Endodermal cell (in vitro differentiated cells): ENCODE measurements at regions not wholly inside any gene's neighbourhood (a gene's known extent, or its start where the extent isn't known, plus 50 kb on each side); places are given as distances from the start of the nearest gene placed in this dataset.

Experiments
- DNase-seq: peaks from one replicate; pipeline ENCODE4 v3.0.0-alpha.2; 2017
- H3K27ac ChIP-seq: 2 replicates; pipeline ENCODE4 v1.5.1; 2013; ENCODE audit warnings: mild to moderate bottlenecking, low read depth, low read length, moderate library complexity
- H3K27me3 ChIP-seq: 2 replicates; pipeline ENCODE4 v1.6.1; 2013; ENCODE audit warnings: mild to moderate bottlenecking, low read length, moderate library complexity; ENCODE audit not compliant: insufficient read depth, control insufficient read depth, poor library complexity, severe bottlenecking
- H3K36me3 ChIP-seq: 2 replicates; pipeline ENCODE4 v1.7.0; 2013; ENCODE audit warnings: mild to moderate bottlenecking, low read length, moderate library complexity; ENCODE audit not compliant: control insufficient read depth, insufficient read depth
- H3K4me1 ChIP-seq: one replicate; pipeline ENCODE4 v1.7.0; 2013; ENCODE audit warnings: low read length; ENCODE audit not compliant: control insufficient read depth, insufficient read depth
- H3K4me3 ChIP-seq: 2 replicates; pipeline ENCODE4 v1.5.1; 2013; ENCODE audit warnings: mild to moderate bottlenecking, low read length, moderate library complexity
- H3K9ac ChIP-seq: 2 replicates; pipeline ENCODE4 v1.6.1; 2013; ENCODE audit warnings: mild to moderate bottlenecking, low read length, moderate library complexity; ENCODE audit not compliant: poor library complexity, severe bottlenecking; ENCODE audit errors: extremely low read depth
- H3K9me3 ChIP-seq: 2 replicates; pipeline ENCODE4 v1.6.1; 2013; ENCODE audit warnings: mild to moderate bottlenecking, low read length, moderate library complexity; ENCODE audit not compliant: control insufficient read depth
- H3K27ac Mint-ChIP-seq: 2 replicates; pipeline ENCODE4 v1.8.0; 2020; ENCODE audit warnings: mixed read lengths
- H3K27me3 Mint-ChIP-seq: 2 replicates; pipeline ENCODE4 v1.8.0; 2021; ENCODE audit warnings: mild to moderate bottlenecking, mixed read lengths; ENCODE audit not compliant: insufficient read depth
- H3K36me3 Mint-ChIP-seq: 2 replicates; pipeline ENCODE4 v1.8.0; 2020; ENCODE audit warnings: low read depth, mixed read lengths
- H3K4me1 Mint-ChIP-seq: 2 replicates; pipeline ENCODE4 v1.8.0; 2020; ENCODE audit warnings: mixed read lengths
- H3K4me3 Mint-ChIP-seq: 2 replicates; pipeline ENCODE4 v1.8.0; 2020; ENCODE audit warnings: mild to moderate bottlenecking, moderate library complexity, mixed read lengths
- H3K9me3 Mint-ChIP-seq: 2 replicates; pipeline ENCODE4 v1.8.0; 2020; ENCODE audit warnings: mild to moderate bottlenecking, mixed read lengths
- WGBS, 2 experiments: methylation state at CpG; one replicate each; pipeline versions ENCODE4 v1.1.5 to v1.1.7; 2013; ENCODE audit warnings: missing lambda C conversion rate in 2 of 2, mixed read lengths in 1 of 2; ENCODE audit not compliant: insufficient coverage in 1 of 2, insufficient read length in 1 of 2; 5-methylcytosine and 5-hydroxymethylcytosine counted together
- TF ChIP-seq, protein P1 (sequence below): fragments of 200-600 bp; sonication (generic); conservative IDR thresholded peaks from 2 replicates; pipeline ENCODE4 v1.5.0; 2021; ENCODE audit warnings: antibody characterized with exemption, mild to moderate bottlenecking

- TF ChIP-seq, protein P1, sequence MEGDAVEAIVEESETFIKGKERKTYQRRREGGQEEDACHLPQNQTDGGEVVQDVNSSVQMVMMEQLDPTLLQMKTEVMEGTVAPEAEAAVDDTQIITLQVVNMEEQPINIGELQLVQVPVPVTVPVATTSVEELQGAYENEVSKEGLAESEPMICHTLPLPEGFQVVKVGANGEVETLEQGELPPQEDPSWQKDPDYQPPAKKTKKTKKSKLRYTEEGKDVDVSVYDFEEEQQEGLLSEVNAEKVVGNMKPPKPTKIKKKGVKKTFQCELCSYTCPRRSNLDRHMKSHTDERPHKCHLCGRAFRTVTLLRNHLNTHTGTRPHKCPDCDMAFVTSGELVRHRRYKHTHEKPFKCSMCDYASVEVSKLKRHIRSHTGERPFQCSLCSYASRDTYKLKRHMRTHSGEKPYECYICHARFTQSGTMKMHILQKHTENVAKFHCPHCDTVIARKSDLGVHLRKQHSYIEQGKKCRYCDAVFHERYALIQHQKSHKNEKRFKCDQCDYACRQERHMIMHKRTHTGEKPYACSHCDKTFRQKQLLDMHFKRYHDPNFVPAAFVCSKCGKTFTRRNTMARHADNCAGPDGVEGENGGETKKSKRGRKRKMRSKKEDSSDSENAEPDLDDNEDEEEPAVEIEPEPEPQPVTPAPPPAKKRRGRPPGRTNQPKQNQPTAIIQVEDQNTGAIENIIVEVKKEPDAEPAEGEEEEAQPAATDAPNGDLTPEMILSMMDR = no peak
- no peak overlapping the region for H3K27ac ChIP-seq
- peaks cover 4% of the 10 kb centered on the region for H3K4me1 ChIP-seq
- Mint-ChIP-seq H3K27ac (no peak overlapping the region), H3K27me3 (no peaks in the 10 kb centered on the region), H3K36me3 (no peaks in the 10 kb centered on the region), H3K4me3 (no peak overlapping the region), H3K9me3 (no peaks in the 10 kb centered on the region), H3K4me1 (peaks cover 12% of the 10 kb centered on the region)
- no peak overlapping the region for H3K4me3 ChIP-seq
- DNase-seq = no peak
- H3K27me3 ChIP-seq = no peaks in the 10 kb centered on the region
- no peaks in the 10 kb centered on the region for H3K9me3 ChIP-seq
- H3K36me3 ChIP-seq = no peaks in the 10 kb centered on the region
- no peak overlapping the region for H3K9ac ChIP-seq
- WGBS, 2 experiments = 75% methylated on average over 1 of the region's 1 CpG; no CpG with 5 or more reads in 1 of the 2 experiments
Measured at GRCh38 chr9:106072421-106072820, 378.1 kb downstream of the TMEM38B start.

DNA sequence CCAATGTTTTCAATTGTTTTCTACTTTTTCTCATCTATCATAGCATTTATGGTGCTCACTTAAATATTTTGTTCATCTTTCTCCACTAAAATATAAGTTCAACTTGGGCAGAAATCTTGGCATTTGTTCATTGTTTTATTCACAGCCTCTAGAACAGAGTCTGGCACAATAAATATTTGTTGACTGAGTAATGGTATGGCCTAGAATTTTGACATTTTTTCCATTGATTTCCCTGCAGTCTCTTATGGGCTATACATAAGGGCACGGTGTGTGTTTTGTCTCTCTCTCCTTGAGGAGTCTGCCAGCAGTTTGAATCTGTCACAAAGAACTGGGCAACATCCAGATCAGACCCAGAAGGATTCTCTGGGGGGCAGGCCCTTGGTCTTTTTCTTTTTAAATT lies 379.7 kb downstream of the TMEM38B start:
- H3K27me3 ChIP-seq = no peaks in the 10 kb centered on the region
- no peak overlapping the region for H3K4me3 ChIP-seq
- Mint-ChIP-seq H3K27me3 (no peaks in the 10 kb centered on the region), H3K4me3 (no peak overlapping the region), H3K36me3 (no peaks in the 10 kb centered on the region), H3K9me3 (no peaks in the 10 kb centered on the region), H3K4me1 (peaks cover 18% of the 10 kb centered on the region), H3K27ac (no peak overlapping the region)
- H3K9ac ChIP-seq = no peak overlapping the region
- no peaks in the 10 kb centered on the region for H3K36me3 ChIP-seq
- no peaks in the 10 kb centered on the region for H3K9me3 ChIP-seq
- no peak overlapping the region for H3K27ac ChIP-seq
- 88% methylated on average over 1 of the region's 1 CpG; no CpG with 5 or more reads in 1 of the 2 experiments for WGBS, 2 experiments
- H3K4me1 ChIP-seq = peaks cover under 1% of the 10 kb centered on the region
- DNase-seq = no peak
- TF ChIP-seq, protein P1 = no peak

DNA sequence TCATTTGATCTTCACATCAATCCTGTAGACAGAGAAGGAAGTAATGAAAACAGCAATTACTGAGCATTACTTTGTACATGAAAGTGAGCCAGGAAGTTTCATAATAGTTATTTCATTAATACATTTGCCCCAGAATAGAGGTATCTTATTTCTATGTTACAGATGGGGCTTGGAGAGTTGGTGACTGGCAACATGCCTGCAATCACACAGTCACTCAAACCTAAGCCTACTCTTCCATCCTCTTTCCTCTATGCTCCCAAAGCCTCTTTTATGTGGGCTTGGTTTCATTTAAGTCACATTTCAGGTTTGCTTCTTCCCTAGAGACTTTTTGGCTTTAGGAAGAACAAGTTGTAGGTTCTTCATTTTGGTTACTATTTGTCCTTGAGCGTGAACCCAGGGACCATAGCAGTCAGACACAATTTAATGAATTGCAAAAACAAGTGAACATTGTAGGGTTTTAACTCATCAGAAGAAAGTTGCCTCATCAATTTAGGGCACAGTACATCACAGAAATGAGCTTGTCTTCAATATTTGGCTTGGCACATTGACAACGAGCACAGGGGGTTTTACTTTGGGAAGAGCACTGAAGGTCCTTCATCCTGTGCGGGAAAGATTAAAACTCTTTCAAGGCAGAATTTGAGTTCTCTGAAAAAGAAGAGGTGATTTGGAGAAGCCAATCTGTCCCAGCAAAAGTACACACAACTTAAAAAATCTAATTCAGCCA lies 381.1 kb downstream of the TMEM38B start:
- 92 to 100% methylated on average over 2 to 3 of the region's 3 CpGs for WGBS, 2 experiments
- no peak for DNase-seq
- Mint-ChIP-seq H3K4me1 (peaks cover 7% of the 10 kb centered on the region), H3K27ac (no peak overlapping the region), H3K36me3 (no peaks in the 10 kb centered on the region), H3K4me3 (no peak overlapping the region), H3K27me3 (no peaks in the 10 kb centered on the region), H3K9me3 (no peaks in the 10 kb centered on the region)
- no peaks in the 10 kb centered on the region for H3K36me3 ChIP-seq
- H3K9me3 ChIP-seq = no peaks in the 10 kb centered on the region
- no peaks in the 10 kb centered on the region for H3K4me1 ChIP-seq
- H3K9ac ChIP-seq = no peak overlapping the region
- H3K27ac ChIP-seq = no peak overlapping the region
- H3K4me3 ChIP-seq = no peak overlapping the region
- TF ChIP-seq, protein P1 = no peak
- no peaks in the 10 kb centered on the region for H3K27me3 ChIP-seq
